HG03045 (cell line): ENCODE measurements at regions not wholly inside any gene's neighbourhood (a gene's known extent, or its start where the extent isn't known, plus 50 kb on each side); places are given as distances from the start of the nearest gene placed in this dataset.
A peak's percentile ranks its signal among the peaks of the same experiment; 100 is the strongest.
"Not testable (repeated sequence)": the region's sequence is repeated elsewhere in the genome, so short reads cannot be mapped to it uniquely, and the experiment has no call there.

ENCODE experiments used
- ATAC-seq: cut with Tn5 transposase; IDR thresholded peaks from one replicate; pipeline ENCODE4 v1.9.1; 2021; ENCODE audit warnings: mild to moderate bottlenecking, moderate library complexity; ENCODE audit not compliant: unreplicated experiment

DNA sequence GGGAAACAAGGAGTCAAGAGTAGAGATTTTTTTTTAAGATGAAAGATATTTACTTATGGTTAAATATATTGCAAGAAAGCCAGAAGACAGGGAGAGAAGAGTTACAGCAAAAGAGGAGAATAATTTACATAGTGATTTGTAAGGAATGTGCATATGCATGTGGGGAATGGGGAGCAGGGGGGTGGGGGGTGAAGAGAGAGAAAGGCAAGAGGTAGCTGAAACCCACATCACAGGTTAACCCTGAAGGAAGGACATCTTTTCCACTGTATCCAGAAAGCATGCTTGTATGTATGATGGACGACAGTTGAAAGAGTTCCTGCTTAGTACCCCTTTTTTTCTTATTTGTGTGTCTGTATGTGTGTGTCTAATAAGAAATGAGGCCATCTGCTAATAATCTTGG is 371.9 kb downstream of the RAD51AP2 start:
- ATAC-seq: no peak

DNA sequence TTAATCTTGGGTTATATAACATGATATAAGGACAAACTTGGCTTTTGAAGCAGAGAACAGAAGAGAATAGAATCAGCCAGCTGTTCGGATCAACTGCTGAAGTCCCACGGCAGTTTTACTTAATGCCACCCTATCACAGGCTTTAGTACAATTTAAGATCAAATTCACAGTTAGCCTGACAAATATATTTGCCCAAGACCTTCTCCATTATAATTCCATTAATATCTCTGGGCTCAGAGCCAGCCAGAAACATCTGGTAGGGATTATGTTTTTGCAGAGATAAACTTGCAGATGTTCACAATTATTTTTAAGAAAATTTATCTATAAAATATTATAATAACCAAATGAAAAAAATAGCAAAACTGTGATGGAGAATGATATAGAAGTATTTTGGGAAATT is 381.4 kb downstream of the RAD51AP2 start:
- no peak for ATAC-seq

DNA sequence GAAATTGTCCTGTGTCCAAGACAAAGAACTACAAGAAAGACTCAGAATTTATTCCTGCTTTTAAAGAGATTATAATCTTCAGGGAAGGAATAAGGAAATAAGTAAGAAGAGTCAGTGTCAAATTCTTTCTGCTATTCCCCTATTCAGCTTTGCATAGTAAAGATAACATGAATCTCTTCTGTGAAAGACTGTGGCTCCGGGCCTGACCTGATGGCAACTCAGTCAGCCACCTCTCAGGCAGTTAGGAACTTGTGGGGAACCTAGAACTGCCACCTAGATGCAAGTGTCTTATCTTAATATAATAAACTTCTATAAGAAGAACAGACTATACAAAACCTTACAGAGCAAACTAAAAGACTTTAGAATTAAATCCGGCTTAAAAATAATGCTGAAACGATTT is 382.0 kb downstream of the RAD51AP2 start:
- ATAC-seq: no peak

DNA sequence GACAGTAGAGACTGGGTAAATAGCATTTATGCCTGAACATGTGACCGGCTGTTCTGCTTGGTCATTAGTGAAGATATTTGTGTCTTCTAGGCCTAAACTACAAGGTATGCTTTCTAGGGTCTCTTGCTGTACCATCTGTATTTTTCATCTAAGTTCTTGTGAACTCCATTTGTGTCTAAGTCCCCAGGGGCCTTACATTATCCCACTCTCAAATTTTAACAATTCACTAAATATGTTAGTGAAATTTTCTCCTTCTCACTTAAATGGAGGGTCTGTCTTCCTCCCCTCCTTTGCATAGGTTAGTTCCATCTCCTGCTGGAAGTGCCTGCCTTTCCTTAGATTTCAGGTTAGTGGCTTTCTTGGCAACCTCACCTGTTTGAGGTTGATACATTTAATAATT is 382.6 kb downstream of the RAD51AP2 start:
- ATAC-seq: no peak

DNA sequence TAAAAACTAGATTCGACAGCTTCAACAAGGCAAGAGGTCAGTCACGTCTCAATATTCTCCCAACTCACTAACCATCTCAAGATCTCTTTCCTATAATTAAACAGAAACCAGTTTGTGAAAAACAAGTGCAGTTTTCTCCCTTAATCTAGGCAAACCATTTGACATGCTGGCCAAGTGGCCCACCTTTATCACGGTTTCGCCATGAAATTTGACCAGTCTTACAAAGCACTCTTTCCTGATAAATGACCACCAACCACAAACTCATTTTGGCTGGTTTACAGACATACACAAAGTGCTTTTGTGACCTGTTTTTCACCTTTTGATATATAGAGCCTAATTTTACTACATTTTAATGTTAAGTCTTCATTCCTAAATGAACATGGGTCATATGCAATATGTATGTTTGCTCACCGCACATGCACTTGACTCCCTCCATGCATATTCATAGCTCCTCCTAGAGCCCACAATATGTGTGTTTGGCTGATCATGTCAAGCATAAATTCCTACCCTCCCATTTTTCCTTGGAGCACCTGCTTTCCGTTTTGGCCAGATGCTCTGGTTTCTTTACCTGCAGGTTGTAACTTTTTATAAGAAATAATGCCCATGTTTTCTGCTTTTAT is 385.1 kb downstream of the RAD51AP2 start:
- ATAC-seq: no peak

DNA sequence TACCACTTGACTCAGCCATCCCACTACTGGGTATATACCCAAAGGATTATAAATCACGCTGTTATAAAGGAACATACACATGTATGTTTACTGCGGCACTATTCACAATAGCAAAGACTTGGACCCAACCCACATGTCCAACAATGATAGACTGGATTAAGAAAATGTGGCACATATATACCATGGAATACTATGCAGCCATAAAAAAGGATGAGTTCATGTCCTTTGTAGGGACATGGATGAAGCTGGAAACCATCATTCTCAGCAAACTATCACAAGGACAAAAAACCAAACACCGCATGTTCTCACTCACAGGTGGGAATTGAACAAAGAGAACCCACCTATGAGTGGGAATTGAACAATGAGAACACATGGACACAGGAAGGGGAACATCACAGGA is 387.6 kb downstream of the RAD51AP2 start:
- ATAC-seq: not testable (repeated sequence)

DNA sequence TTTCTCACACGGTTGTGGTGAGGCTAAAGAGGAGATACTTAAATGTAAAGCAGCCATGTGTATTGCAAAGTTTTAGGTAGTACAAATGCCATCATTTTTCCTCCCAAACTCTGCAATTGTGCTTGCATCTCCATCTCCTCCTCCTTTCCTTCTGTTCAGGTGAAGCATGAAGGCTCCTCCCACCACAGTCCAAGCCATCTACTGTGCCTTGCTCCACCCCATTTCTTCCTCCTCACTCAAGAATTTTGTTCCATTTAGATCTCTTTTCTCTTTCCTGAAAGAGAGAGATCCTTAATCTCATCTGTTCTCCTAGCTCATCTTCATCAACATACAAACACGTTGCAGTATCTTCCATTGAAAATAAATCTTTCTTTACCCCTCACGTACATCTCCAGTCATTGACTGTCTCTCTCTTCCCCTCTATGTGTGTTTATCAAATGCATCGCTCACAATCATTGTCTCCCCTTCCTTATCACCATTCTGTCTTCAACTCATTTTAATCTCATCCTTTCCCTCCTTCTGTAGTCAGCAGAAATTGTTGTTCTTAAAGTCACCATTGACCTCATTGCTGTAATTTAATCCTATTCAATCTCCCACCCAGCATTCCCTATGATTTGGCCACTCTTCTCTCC is 392.1 kb downstream of the RAD51AP2 start:
- ATAC-seq: no peak

DNA sequence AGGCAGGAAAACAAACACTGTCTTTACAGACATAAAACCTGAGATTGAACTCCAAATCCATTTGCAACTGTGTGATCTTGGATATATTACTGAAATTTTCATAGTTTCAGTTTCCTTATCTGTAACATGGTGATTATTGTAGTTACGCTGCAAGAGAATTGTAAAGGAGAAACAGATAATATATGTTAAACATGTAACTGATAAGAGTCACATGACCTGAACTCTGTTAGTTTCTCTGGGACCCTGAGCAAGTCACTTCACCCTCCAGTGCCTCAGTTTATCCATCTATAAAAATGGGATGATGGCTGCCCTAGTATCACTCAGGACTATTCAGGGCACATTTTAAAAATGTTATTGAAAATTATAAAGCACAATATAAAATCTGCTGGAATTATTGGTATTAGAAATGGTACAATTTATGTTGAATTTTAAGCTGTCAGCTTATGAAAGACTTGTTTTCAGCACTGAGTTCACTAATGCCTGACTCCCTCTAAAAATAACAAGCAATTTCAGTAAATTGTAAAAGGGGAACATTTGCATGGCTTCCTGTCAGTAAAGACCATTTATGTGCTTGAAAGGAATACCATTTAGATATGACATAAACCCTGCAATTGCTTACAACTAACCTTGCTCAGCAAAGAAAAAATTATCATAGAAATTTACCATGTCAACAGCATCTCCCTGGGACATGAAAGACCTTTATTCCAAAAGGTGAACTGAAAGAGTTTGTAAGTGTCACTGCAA is 393.5 kb downstream of the RAD51AP2 start:
- no peak for ATAC-seq

DNA sequence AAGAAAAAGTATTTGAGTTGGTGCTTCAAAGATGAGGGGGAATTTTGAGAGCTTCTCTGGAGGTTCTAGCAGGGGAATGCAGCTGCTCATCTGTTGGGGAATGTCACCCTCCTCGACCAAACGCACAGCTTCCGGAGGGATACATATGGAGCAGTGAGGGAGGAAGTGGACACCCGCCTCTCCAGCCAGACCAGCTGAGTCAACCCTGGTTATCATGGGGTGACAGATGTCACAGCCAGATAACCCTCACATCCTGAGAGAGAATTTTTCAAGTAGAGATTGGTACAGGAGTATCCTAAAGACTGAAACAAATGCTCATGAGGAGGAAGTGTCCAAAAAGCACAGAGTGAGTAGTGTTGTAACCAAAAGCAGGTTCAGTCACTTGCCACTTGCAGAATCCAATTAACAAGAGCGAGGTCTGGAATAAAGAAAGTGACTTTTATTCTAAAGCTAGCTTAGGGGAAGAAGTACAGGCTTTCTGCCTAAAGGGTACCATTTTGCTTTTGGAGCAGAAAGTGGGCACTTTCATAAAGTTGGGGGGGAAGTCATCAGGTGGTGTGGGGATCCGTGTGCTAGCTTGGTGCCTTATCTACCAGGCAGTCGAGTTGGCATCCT is 395.2 kb downstream of the RAD51AP2 start:
- no peak for ATAC-seq

DNA sequence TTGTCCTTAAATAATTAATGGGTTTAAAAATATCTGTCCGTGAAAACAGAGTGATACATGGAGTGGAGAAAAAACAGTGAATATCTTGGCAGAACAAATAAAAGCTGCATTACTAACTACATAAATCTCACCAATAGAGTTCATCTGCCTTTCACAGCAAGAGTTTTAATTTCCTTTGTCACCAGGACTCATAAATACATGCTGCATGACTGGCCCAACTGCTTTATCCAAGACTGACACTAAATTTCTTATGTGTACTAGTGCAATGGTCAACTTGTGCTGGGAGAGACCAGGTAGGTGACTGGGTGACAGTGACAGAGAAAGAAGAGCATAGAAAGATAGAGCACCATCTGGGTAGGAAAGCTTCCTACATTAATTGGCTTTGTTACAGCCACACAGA is 402.8 kb downstream of the RAD51AP2 start:
- no peak for ATAC-seq

DNA sequence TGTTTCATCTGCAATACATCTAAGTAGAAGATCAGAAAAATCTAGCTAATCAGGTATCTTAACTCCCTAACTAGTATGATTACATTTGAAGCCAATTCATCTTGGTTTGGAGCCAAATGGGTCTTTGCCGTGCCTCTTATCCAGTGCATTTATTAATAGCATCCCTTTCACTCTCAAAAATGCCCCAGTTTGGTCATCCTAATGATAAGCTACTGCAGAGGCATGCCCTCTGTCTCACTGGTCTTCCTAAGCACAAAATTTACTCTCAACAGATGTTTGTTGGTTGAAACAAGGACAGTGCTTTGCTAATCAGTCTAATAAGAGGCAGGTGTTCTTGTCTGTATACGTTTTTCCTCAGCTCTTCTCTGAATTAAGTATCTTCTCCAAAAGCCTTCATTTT is 403.2 kb downstream of the RAD51AP2 start:
- ATAC-seq: no peak

DNA sequence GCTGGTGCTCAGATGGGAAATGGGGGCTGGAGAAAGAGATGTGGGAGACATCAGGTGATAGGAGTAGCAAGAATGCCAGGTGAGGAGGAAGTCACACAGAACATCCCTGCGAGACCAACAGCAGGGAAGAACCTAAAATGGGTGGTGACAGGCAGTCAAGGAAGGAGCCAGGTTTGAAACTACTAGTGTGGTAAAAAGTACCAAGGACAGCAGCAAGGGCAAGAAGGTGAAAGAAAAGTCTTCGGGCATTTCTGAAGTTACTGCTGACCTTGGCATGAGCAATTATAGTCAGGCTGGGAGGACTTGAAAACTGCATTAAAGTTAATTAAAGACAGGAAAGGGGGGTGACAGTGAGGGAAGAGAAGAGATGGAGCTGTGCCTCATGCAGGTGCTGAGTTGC is 410.4 kb downstream of the RAD51AP2 start:
- ATAC-seq: no peak

DNA sequence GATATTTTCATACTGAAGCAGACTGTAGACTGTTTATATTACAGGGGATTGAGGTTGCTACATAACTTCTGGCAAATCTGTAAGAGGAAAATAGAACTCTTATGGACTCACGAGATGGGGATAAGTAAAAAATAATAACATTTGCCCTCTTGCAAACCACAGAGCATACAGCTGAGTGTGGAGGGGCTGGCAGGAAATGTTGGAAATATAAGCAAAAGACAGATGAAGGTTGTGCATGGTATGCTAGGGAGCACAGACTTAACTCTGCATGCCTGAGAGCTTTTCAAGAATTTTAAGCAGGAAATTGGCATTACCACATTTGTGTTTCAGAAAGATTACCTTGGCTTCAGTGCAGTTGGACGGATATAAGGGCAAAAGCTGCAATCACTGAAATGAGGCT is 411.1 kb downstream of the RAD51AP2 start:
- ATAC-seq: no peak

DNA sequence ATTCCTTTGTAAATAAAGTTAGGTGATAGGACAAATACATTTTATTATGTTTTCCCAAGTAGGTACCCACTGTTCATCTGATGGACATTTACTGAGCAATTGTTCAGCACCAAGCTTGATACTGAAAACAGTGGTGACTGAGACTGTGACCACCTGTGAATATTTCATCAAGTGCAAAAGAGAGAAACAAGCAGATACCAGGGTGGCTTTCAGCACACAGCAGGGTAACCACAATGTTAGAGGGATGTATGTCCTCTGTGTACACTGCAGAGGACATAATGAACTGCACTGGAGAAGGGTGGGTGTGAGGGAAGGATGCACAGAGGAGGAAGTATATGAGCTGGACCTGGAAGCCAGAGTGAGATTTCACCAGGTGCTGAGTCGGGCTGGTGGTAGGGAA is 411.8 kb downstream of the RAD51AP2 start:
- ATAC-seq: no peak

DNA sequence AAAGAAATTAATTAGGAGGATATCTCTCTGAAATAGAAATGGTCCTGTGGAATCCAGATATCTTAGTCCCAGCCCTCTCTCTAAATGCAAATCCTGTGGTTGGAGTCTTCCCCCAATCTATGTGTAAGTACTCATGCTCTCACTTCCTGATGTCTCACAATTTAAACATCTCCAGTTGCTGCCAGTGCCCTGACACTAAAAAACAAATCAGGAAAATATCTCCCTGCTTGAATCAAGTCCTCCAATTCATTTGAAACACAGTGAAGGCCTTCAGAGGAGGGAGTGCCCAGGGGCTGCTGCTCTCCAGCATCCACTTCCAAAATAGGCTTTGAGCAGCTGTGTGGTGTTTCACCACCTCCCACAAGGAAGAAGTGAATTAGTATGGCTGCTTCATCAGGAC is 413.8 kb downstream of the RAD51AP2 start:
- ATAC-seq: peak; percentile 69

DNA sequence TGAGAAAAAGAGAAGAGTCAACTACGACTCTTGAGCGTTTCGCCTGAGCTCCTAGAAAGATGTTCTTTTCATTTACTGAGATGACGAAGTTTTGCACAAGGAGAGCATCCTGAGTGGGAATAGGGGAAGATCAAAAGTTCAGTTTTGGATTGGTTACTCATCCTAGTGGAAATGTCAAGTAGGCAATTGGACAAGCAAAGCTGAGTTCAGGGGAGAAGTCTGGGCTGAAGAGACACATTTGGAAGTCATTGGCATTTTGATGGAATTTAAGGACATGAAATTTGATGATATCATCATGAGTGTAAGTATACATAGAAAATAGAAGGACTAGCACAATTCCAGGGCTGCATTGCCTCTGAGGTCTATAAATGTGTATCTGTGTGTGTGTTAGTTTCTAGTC is 416.6 kb downstream of the RAD51AP2 start:
- ATAC-seq: no peak

DNA sequence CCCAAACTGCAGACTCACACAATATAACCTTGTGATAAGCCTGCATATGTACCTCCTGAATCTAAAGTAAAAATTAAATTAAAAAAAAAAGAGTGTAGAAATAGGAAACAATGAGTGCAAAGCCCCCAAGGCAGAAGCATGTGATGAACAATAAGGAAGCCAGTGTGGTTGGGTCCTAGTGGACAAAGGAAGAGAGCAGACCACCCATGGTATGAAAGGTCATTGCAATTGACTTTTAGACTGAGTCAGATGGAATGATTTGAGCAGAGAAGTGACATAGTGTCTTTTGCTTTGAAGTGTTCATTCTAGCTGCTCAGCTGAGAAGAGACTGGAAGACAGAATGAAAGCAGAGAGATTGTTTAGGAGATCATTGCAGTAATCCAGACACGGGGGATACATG is 417.1 kb downstream of the RAD51AP2 start:
- ATAC-seq: no peak

DNA sequence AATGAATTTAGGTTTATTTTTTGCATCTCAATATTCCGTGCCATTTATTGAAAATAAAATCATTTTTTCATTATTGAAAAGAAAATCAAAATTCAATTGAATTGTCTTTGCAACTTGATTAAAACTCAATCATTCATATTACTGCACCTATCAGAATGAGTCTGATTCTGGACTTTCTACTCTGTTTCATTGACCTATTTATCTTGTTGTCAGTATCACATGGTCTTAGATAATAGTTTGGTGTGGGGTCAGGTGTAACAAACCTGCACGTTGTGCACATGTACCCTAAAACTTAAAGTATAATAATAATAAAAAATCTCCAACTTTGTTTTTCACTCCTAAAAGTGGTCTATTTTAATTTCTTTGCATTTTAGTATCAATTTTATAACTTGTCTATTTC is 422.9 kb downstream of the RAD51AP2 start:
- ATAC-seq: no peak

DNA sequence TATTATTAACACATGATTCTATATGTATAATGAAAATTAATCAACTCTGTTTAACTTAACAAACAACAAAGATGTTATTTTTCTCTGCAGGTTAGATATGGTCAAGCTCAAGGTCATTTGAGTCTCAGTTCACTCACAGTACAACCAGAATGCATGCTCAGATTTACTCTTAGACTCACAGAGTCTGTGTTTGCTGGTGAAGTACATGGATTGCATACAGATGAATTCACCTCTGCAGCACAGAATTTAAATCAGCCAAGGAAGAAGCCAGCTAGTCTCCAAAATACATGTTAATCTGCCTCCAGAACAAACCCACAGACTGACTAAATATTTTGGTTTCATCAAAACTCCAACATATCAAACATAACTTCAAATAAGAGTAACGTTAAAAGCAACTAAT is 424.5 kb downstream of the RAD51AP2 start:
- no peak for ATAC-seq

DNA sequence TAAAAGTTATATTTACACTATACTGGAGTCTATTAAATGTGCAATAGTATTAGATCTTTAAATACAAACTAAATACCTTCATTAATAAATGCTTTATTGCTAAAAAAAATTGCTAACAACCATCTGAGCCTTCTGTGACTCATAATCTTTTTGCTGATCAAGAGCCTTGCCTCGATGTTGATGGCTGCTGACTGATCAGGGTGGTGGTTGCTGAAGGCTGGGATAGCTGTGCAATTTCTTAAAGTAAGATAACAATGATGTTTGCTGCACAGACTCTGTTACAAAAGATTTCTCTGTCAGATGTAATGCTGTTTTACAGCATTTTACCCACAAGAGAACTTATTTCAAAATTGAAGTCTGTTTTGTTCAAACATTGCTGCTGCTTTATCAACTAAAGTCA is 421.4 kb upstream of the CYRIA start:
- no peak for ATAC-seq

DNA sequence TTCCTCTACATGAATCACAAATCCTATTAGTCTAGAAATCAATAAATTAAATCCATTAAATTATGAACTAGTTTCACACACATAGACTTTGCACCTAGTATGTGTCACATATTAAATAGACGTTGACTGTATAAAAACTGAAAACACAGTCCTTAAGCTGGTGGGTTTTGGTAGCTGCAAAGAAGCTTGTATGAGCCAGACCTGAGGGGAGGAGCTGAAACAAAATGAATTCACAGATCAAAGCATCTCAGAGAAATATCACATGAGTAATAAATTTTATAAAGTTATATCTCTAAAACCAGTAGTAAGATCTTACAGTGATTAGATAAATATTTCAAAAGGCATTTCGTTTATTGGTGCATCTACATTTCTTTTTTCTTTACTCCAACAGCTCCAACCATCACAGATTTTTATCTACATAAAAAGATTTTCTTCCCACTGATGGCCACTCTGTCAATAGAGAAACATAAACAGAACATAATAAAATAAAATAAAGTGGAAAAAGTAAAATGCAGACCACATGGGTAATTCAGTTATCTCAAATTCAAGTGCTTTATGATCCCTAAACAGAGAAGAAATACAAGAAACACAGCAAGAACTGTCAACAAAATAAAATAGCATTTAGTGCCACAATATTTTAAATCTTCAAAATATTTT is 420.0 kb upstream of the CYRIA start:
- ATAC-seq: no peak
